Smooth muscle cell (in vitro differentiated cells): ENCODE measurements at regions not wholly inside any gene's neighbourhood (a gene's known extent, or its start where the extent isn't known, plus 50 kb on each side); places are given as distances from the start of the nearest gene placed in this dataset.
A peak's percentile ranks its signal among the peaks of the same experiment; 100 is the strongest.

ENCODE experiments used
- DNase-seq: peaks from one replicate; lab custom pipeline; 2025; ENCODE audit not compliant: unreplicated experiment; lab: John Stamatoyannopoulos, UW
- H2AFZ ChIP-seq: fragments of 200-600 bp; sonication (generic); 2 replicates; pipeline ENCODE4 v1.6.0; 2016; ENCODE audit warnings: antibody characterized with exemption, low read depth, mild to moderate bottlenecking
- H3F3A ChIP-seq: fragments of 200-600 bp; sonication (generic); 2 replicates; pipeline ENCODE4 v1.6.0; 2017; ENCODE audit warnings: antibody characterized with exemption, low read depth
- H3K27ac ChIP-seq: fragments of 200-600 bp; sonication (generic); 2 replicates; pipeline ENCODE4 v1.5.1; 2016; ENCODE audit warnings: low read depth, mild to moderate bottlenecking
- H3K27me3 ChIP-seq: fragments of 200-600 bp; sonication (generic); 2 replicates; pipeline ENCODE4 v1.6.1; 2016; ENCODE audit warnings: low read depth, mild to moderate bottlenecking
- H3K36me3 ChIP-seq: fragments of 200-600 bp; sonication (generic); 2 replicates; pipeline ENCODE4 v1.5.1; 2016; ENCODE audit warnings: low read depth
- H3K4me1 ChIP-seq: fragments of 200-600 bp; sonication (generic); 2 replicates; pipeline ENCODE4 v1.5.1; 2016; ENCODE audit warnings: low read depth
- H3K4me2 ChIP-seq: fragments of 200-600 bp; sonication (generic); 2 replicates; pipeline ENCODE4 v1.6.0; 2016; ENCODE audit warnings: mild to moderate bottlenecking
- H3K4me3 ChIP-seq: fragments of 200-600 bp; sonication (generic); 2 replicates; pipeline ENCODE4 v1.5.1; 2016; ENCODE audit warnings: mild to moderate bottlenecking
- H3K79me2 ChIP-seq: fragments of 200-600 bp; sonication (generic); 2 replicates; pipeline ENCODE4 v1.6.0; 2016; ENCODE audit warnings: low read depth, mild to moderate bottlenecking
- H3K9ac ChIP-seq: fragments of 200-600 bp; sonication (generic); 2 replicates; pipeline ENCODE4 v1.6.0; 2016; ENCODE audit warnings: low read depth
- H3K9me3 ChIP-seq: fragments of 200-600 bp; sonication (generic); replicated peaks from 2 replicates; pipeline ENCODE4 v1.5.1; 2016; ENCODE audit warnings: low read depth
- H4K20me1 ChIP-seq: fragments of 200-600 bp; sonication (generic); 2 replicates; pipeline ENCODE4 v1.6.0; 2016; ENCODE audit warnings: low read depth
- WGBS: methylation state at CpG from one replicate; pipeline ENCODE4 v1.1.7; 2016; ENCODE audit warnings: low lambda C conversion rate; 5-methylcytosine and 5-hydroxymethylcytosine counted together
- TF ChIP-seq, protein P1 (sequence below): fragments of 200-600 bp; sonication (generic); IDR thresholded peaks from 2 replicates; pipeline ENCODE4 v1.5.1; 2017; ENCODE audit warnings: borderline replicate concordance, mild to moderate bottlenecking, antibody characterized with exemption; ENCODE audit not compliant: insufficient read depth, poor library complexity, severe bottlenecking

DNA sequence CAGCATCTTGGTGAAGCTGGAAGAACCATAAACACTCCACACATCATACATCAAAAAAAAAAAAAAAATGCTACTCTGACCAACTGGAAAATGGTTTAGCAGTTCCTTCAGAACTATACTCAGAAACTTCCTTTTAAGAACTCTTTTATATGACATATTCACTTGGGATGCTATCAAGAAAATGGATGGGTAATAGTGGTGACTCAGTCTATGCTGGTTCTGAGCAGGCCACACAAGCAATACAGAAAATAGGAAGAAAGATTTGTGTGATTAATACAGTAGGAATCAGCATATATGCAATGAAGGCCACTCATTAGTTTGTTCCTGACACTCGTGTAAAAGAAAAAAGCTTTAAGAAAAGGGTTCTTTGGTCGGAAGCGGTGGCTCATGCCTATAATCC is 123.5 kb upstream of the FAT4 start:
- H3K79me2 ChIP-seq: no peaks in the 10 kb centered on the region
- H3F3A ChIP-seq: no peaks in the 10 kb centered on the region
- no peaks in the 10 kb centered on the region for H3K9me3 ChIP-seq
- WGBS: 95% methylated on average over 3 of the region's 3 CpGs
- H3K9ac ChIP-seq: no peak overlapping the region
- H3K36me3 ChIP-seq: no peaks in the 10 kb centered on the region
- no peak for DNase-seq
- no peak overlapping the region for H3K4me3 ChIP-seq
- TF ChIP-seq, protein P1, sequence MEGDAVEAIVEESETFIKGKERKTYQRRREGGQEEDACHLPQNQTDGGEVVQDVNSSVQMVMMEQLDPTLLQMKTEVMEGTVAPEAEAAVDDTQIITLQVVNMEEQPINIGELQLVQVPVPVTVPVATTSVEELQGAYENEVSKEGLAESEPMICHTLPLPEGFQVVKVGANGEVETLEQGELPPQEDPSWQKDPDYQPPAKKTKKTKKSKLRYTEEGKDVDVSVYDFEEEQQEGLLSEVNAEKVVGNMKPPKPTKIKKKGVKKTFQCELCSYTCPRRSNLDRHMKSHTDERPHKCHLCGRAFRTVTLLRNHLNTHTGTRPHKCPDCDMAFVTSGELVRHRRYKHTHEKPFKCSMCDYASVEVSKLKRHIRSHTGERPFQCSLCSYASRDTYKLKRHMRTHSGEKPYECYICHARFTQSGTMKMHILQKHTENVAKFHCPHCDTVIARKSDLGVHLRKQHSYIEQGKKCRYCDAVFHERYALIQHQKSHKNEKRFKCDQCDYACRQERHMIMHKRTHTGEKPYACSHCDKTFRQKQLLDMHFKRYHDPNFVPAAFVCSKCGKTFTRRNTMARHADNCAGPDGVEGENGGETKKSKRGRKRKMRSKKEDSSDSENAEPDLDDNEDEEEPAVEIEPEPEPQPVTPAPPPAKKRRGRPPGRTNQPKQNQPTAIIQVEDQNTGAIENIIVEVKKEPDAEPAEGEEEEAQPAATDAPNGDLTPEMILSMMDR: no peak
- no peaks in the 10 kb centered on the region for H4K20me1 ChIP-seq
- H3K27me3 ChIP-seq: no peaks in the 10 kb centered on the region
- no peaks in the 10 kb centered on the region for H3K4me1 ChIP-seq
- no peak overlapping the region for H3K27ac ChIP-seq
- no peak overlapping the region for H3K4me2 ChIP-seq
- H2AFZ ChIP-seq: no peak overlapping the region

DNA sequence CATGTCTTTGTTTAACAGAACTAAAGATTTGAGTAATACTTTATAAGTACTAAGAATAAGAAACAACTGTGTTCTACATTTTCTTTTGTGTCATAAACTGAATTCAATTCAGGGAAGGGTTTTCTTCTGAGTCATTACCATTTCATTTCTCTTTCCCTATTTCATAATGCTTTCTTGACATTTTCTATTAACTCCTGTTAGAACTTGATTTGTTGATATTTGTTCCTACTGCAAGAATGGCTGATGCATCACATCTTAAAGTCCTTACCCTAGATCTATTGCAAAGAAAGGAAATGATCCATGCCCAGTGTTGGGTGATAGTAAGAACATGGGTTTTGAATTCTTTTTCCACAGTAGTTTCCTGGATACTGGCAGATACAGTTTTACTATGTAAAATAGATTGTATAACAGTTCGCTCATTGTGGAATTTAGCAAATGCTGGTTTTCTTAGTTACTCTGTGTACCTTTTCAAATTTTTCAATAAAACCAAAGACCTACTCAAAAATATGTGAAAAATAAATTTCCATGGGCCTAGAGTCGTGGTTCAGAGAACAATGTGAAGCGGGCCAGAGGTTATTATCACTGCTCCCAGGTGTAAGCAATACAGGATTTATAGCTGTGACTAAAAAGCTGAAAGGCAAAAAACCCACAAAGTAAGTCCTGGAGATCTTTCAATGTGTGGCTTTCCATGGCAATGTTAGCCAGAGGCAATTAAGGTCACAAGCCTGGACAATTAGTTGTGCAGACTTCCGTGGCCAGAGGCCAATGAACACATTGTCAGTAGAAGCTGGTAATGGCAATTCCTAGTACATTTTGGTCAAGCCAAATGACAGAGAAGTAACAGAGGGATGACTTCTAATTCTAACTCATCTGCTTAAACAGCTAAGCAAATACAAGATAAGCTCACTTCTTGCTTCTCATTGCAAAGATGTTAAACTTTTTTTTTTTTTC is 127.3 kb upstream of the FAT4 start:
- TF ChIP-seq, protein P1: no peak
- Histone ChIP-seq H3K36me3 (no peaks in the 10 kb centered on the region), H3K9me3 (no peaks in the 10 kb centered on the region), H3F3A (no peaks in the 10 kb centered on the region), H3K9ac (no peak overlapping the region), H3K79me2 (no peaks in the 10 kb centered on the region), H3K4me1 (no peaks in the 10 kb centered on the region), H3K27me3 (no peaks in the 10 kb centered on the region), H3K27ac (peak overlapping the region; percentile 30), H3K4me3 (no peak overlapping the region), H4K20me1 (no peaks in the 10 kb centered on the region), H2AFZ (no peak overlapping the region), H3K4me2 (no peak overlapping the region)
- 73% methylated on average over 4 of the region's 4 CpGs for WGBS
- no peak for DNase-seq

DNA sequence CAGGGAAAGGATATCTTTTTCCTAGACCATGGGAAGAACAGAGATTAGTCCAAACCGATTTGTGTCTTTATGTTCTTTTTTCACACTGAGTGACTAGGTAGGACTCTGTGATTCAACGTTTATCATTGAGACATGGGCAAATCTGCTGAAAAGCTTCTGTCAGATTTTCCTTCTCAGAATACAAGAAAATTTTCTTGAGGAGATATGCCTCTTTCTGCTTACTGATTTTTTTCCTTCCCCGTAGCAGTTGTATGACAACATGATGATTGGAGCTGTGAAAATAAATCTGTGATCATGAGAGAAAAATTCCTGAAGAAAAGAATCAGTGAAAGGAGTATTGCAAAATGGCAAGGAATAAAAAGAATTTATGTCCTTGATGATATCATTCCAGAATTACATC is 130.6 kb upstream of the FAT4 start:
- H3F3A ChIP-seq: no peaks in the 10 kb centered on the region
- H3K9ac ChIP-seq: no peak overlapping the region
- WGBS: 83% methylated on average over 3 of the region's 3 CpGs
- no peaks in the 10 kb centered on the region for H3K36me3 ChIP-seq
- H3K9me3 ChIP-seq: no peaks in the 10 kb centered on the region
- H3K4me3 ChIP-seq: no peak overlapping the region
- no peaks in the 10 kb centered on the region for H3K4me1 ChIP-seq
- H3K79me2 ChIP-seq: no peaks in the 10 kb centered on the region
- no peak overlapping the region for H3K27ac ChIP-seq
- TF ChIP-seq, protein P1: no peak
- no peaks in the 10 kb centered on the region for H3K27me3 ChIP-seq
- H4K20me1 ChIP-seq: no peaks in the 10 kb centered on the region
- H2AFZ ChIP-seq: no peak overlapping the region
- H3K4me2 ChIP-seq: no peak overlapping the region
- DNase-seq: no peak

DNA sequence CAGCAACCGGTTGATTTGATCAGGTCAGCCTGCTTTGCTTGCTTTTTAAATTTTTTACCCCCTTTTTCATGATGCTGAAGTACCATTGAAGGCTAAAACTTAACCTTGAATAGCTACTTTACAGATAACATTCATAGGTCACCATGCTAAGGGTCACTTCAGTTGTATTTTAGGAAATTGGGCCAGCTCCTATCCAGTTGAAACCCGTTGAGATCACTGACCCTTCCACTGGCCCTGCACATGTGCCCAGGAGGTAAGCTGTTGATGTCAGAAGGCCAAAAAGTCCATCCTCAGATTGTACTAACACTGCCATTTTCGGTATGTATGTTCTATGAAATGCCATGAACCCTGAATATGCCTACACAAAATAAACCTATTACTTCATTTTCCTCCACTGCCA is 133.0 kb upstream of the FAT4 start:
- TF ChIP-seq, protein P1: no peak
- no peaks in the 10 kb centered on the region for H3K36me3 ChIP-seq
- DNase-seq: no peak
- H3K27ac ChIP-seq: no peak overlapping the region
- no peak overlapping the region for H3K4me3 ChIP-seq
- H3K27me3 ChIP-seq: no peaks in the 10 kb centered on the region
- H3K79me2 ChIP-seq: no peaks in the 10 kb centered on the region
- H2AFZ ChIP-seq: no peak overlapping the region
- no peaks in the 10 kb centered on the region for H3K4me1 ChIP-seq
- WGBS: 90% methylated on average over 3 of the region's 3 CpGs
- no peaks in the 10 kb centered on the region for H3F3A ChIP-seq
- H3K9me3 ChIP-seq: no peaks in the 10 kb centered on the region
- H3K4me2 ChIP-seq: no peak overlapping the region
- no peak overlapping the region for H3K9ac ChIP-seq
- no peaks in the 10 kb centered on the region for H4K20me1 ChIP-seq
